ENCODE measurements at regions not wholly inside any gene's neighbourhood (a gene's known extent, or its start where the extent isn't known, plus 50 kb on each side); places are given as distances from the start of the nearest gene placed in this dataset.

GRCh38 chr1:222335586-222335985 is 212.3 kb downstream of the HHIPL2 start:
- CTCF ChIA-PET = no interaction called here

GRCh38 chr1:222334026-222334680 is 213.8 kb downstream of the HHIPL2 start:
- ChIA-PET POLR2A (no interaction called here), CTCF (no interaction called here)
- H3K27ac Mint-ChIP-seq (ENCODE audit: unreplicated experiment) = no peak overlapping the region
- H3K4me1 Mint-ChIP-seq (ENCODE audit: low read depth, unreplicated experiment) = no peaks in the 10 kb centered on the region
- Histone ChIP-seq H3K36me3 (ENCODE audit: control insufficient read depth, insufficient read depth, low read length) (no peaks in the 10 kb centered on the region), H3K9me3 (no peaks in the 10 kb centered on the region), H3K4me1 (peaks cover 4% of the 10 kb centered on the region; the same call in 1 of the 2 replicates), H3K27me3 (replicated peaks; ENCODE audit: control insufficient read depth, insufficient read depth, low read length) (no peaks in the 10 kb centered on the region; the same call in 1 of the 2 replicates), H3K4me3 (ENCODE audit: low read depth, low read length) (no peak overlapping the region)
- H3K9me3 Mint-ChIP-seq (ENCODE audit: unreplicated experiment) = no peaks in the 10 kb centered on the region
- H3K27me3 Mint-ChIP-seq (ENCODE audit: insufficient read depth, unreplicated experiment) = peaks cover 8% of the 10 kb centered on the region
- BruUV-seq (replicated peaks) = no TSS peak
- no peaks in the 10 kb centered on the region for H3K36me3 Mint-ChIP-seq (ENCODE audit: insufficient read depth, unreplicated experiment)
- TF ChIP-seq CTCF (IDR thresholded peaks at IDR 0.05; ENCODE audit: insufficient read depth in 1 of 2, low read depth in 1 of 2, low read length in 1 of 2, severe bottlenecking in 1 of 2, unreplicated experiment in 1 of 2) = no peak
- no peak for DNase-seq
- intact Hi-C loops (cut with micrococcal nuclease; ENCODE audit: unreplicated experiment) = no loop called here
- no peak overlapping the region for H3K4me3 Mint-ChIP-seq (ENCODE audit: unreplicated experiment)

More at GRCh38 chr1:222335586-222335985, 212.3 kb downstream of the HHIPL2 start:
- H3K36me3 ChIP-seq (ENCODE audit: control insufficient read depth, insufficient read depth, low read length) = no peaks in the 10 kb centered on the region
- H3K27me3 ChIP-seq (replicated peaks; ENCODE audit: control insufficient read depth, insufficient read depth, low read length) = no peaks in the 10 kb centered on the region; the same call in 1 of the 2 replicates
- Mint-ChIP-seq H3K9me3 (ENCODE audit: unreplicated experiment) (no peaks in the 10 kb centered on the region), H3K27ac (ENCODE audit: unreplicated experiment) (no peak overlapping the region), H3K36me3 (ENCODE audit: insufficient read depth, unreplicated experiment) (no peaks in the 10 kb centered on the region), H3K27me3 (ENCODE audit: insufficient read depth, unreplicated experiment) (peaks cover 9% of the 10 kb centered on the region), H3K4me1 (ENCODE audit: low read depth, unreplicated experiment) (no peaks in the 10 kb centered on the region), H3K4me3 (ENCODE audit: unreplicated experiment) (no peak overlapping the region)
- no peaks in the 10 kb centered on the region for H3K9me3 ChIP-seq
- POLR2A ChIA-PET = no interaction called here
- DNase-seq = no peak
- peaks cover 4% of the 10 kb centered on the region; the same call in 1 of the 2 replicates for H3K4me1 ChIP-seq
- TF ChIP-seq CTCF (IDR thresholded peaks at IDR 0.05; ENCODE audit: insufficient read depth in 1 of 2, low read depth in 1 of 2, low read length in 1 of 2, severe bottlenecking in 1 of 2, unreplicated experiment in 1 of 2) = no peak
- BruUV-seq (replicated peaks) = no TSS peak
- intact Hi-C loops (cut with micrococcal nuclease; ENCODE audit: unreplicated experiment) = no loop called here
- H3K4me3 ChIP-seq (ENCODE audit: low read depth, low read length) = no peak overlapping the region

- no peak for DNase-seq
- TF ChIP-seq CTCF (IDR thresholded peaks at IDR 0.05; ENCODE audit: insufficient read depth in 1 of 2, low read depth in 1 of 2, low read length in 1 of 2, severe bottlenecking in 1 of 2, unreplicated experiment in 1 of 2) = no peak
- H3K27ac Mint-ChIP-seq (ENCODE audit: unreplicated experiment) = no peak overlapping the region
- intact Hi-C loops (cut with micrococcal nuclease; ENCODE audit: unreplicated experiment) = no loop called here
- H3K4me1 Mint-ChIP-seq (ENCODE audit: low read depth, unreplicated experiment) = no peaks in the 10 kb centered on the region
- Histone ChIP-seq H3K27me3 (replicated peaks; ENCODE audit: control insufficient read depth, insufficient read depth, low read length) (no peaks in the 10 kb centered on the region; the same call in 1 of the 2 replicates), H3K4me3 (ENCODE audit: low read depth, low read length) (no peak overlapping the region), H3K36me3 (ENCODE audit: control insufficient read depth, insufficient read depth, low read length) (no peaks in the 10 kb centered on the region), H3K4me1 (peaks cover 4% of the 10 kb centered on the region; the same call in 1 of the 2 replicates), H3K9me3 (no peaks in the 10 kb centered on the region)
- no peaks in the 10 kb centered on the region for H3K36me3 Mint-ChIP-seq (ENCODE audit: insufficient read depth, unreplicated experiment)
- POLR2A ChIA-PET = no interaction called here
- BruUV-seq (replicated peaks) = no TSS peak
- CTCF ChIA-PET = no interaction called here
- no peak overlapping the region for H3K4me3 Mint-ChIP-seq (ENCODE audit: unreplicated experiment)
- H3K27me3 Mint-ChIP-seq (ENCODE audit: insufficient read depth, unreplicated experiment) = peaks cover 2% of the 10 kb centered on the region
- no peaks in the 10 kb centered on the region for H3K9me3 Mint-ChIP-seq (ENCODE audit: unreplicated experiment)
Observed at GRCh38 chr1:222331765-222332164, 216.1 kb downstream of the HHIPL2 start.

Measured in Caco-2 (cell line).